Thyroid gland (tissue), 4 donors: ENCODE measurements at regions not wholly inside any gene's neighbourhood (a gene's known extent, or its start where the extent isn't known, plus 50 kb on each side); places are given as distances from the start of the nearest gene placed in this dataset.

Experiments
- CTCF ChIP-seq, 6 experiments: fragments of 200-600 bp in 3 of 6; fragments of 450-650 bp in 3 of 6; sonication (generic) in 3 of 6; IDR thresholded peaks; one replicate each; pipeline ENCODE4 v1.5.1; 2016 to 2019; ENCODE audit warnings: antibody characterized with exemption in 6 of 6, mild to moderate bottlenecking in 2 of 6, inconsistent platforms in 1 of 6, moderate library complexity in 1 of 6
- POLR2A ChIP-seq, 2 donors: fragments of 450-650 bp; IDR thresholded peaks; one replicate each; pipeline ENCODE4 v1.6.1; 2017; ENCODE audit warnings: antibody characterized with exemption in 2 of 2, mild to moderate bottlenecking in 2 of 2, moderate library complexity in 1 of 2

- TF ChIP-seq CTCF (IDR thresholded peaks at IDR 0.05), result no peak
- no peak for TF ChIP-seq POLR2A (IDR thresholded peaks at IDR 0.05)
Observed at GRCh38 chr1:200307755-200308066, 102.1 kb downstream of the ZNF281 start.
